ENCODE measurements at regions not wholly inside any gene's neighbourhood (a gene's known extent, or its start where the extent isn't known, plus 50 kb on each side); places are given as distances from the start of the nearest gene placed in this dataset.

DNA sequence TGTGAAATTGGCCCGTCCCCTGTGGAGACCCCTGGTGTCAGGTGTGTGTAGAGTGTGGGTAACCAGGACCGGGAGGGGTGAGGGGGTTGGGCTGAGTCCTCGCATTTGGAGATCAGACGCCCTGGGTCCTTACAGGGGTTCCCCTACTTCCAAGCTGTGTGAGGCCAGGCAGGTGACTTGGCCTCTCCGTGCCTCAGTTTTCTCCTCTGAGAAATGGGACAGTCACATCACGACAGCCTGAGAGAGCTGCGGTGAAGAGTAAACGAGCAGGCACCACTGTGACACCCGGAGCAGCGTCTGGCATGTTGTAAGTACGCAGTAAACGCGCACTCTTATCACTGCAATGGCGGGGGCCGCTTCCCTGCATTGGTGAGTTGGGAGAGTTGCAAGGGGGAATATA is 152.5 kb upstream of the CIBAR2 start:
- Histone ChIP-seq H3K36me3 (ENCODE audit: control insufficient read depth, insufficient read depth, low read length) (no peaks in the 10 kb centered on the region), H3K27me3 (ENCODE audit: control insufficient read depth, insufficient read depth, low read length) (no peaks in the 10 kb centered on the region), H3K4me3 (ENCODE audit: low read length) (no peak overlapping the region), H3K4me1 (ENCODE audit: control insufficient read depth, insufficient read depth, low read length) (peaks cover 8% of the 10 kb centered on the region), H3K9me3 (ENCODE audit: control insufficient read depth, insufficient read depth, low read length) (no peaks in the 10 kb centered on the region), H3K27ac (ENCODE audit: low read length) (no peak overlapping the region)
- intact Hi-C loops (cut with micrococcal nuclease), result no loop called here
- TF ChIP-seq, protein P1, sequence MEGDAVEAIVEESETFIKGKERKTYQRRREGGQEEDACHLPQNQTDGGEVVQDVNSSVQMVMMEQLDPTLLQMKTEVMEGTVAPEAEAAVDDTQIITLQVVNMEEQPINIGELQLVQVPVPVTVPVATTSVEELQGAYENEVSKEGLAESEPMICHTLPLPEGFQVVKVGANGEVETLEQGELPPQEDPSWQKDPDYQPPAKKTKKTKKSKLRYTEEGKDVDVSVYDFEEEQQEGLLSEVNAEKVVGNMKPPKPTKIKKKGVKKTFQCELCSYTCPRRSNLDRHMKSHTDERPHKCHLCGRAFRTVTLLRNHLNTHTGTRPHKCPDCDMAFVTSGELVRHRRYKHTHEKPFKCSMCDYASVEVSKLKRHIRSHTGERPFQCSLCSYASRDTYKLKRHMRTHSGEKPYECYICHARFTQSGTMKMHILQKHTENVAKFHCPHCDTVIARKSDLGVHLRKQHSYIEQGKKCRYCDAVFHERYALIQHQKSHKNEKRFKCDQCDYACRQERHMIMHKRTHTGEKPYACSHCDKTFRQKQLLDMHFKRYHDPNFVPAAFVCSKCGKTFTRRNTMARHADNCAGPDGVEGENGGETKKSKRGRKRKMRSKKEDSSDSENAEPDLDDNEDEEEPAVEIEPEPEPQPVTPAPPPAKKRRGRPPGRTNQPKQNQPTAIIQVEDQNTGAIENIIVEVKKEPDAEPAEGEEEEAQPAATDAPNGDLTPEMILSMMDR (IDR thresholded peaks at IDR 0.05), result no peak
- ATAC-seq, result no peak
- H3K9me3 Mint-ChIP-seq, result no peaks in the 10 kb centered on the region
- no peak overlapping the region for H3K4me3 Mint-ChIP-seq
- no peaks in the 10 kb centered on the region for H3K4me1 Mint-ChIP-seq
- WGBS (ENCODE audit: insufficient coverage), result 83% methylated on average over 15 of the region's 15 CpGs
- H3K27ac Mint-ChIP-seq, result no peak overlapping the region
- H3K36me3 Mint-ChIP-seq, result no peaks in the 10 kb centered on the region
- DNase-seq, result no peak
- peaks cover 0 to 5% of the 10 kb centered on the region in 2 donors for H3K27me3 Mint-ChIP-seq (ENCODE audit: low read depth in 2 of 2)

DNA sequence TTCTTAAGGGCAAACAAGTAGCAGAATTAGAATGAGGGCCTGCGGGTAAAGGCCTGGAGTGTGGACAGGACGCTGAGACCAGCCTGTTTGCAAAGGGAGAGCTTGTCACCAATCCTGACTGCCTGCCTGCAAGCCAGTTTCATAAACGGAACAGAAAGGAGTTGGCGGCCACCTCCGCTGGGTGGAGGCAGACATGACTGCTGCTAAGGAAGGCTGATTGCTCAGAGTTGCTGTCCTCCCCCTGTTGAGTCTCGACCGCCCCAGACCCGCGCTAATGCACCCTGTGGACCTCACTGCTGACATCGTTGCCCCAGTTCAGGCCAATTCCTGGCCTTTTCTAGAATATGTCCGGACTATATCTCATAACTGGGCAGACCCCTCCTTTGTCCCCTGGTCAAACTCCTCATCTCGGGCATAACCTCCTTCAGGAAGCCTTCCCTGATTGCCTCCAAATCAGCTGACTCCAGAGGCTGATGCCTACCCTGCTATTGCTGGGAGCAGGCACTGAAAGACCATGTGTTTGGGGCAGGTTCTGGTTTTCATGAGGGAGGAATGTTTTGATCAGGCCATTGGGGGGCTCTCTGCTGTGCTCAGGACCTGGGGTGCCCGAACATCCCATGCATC is 153.0 kb upstream of the CIBAR2 start:
- ATAC-seq, result no peak
- Histone ChIP-seq H3K4me3 (ENCODE audit: low read length) (no peak overlapping the region), H3K27ac (ENCODE audit: low read length) (no peak overlapping the region), H3K36me3 (ENCODE audit: control insufficient read depth, insufficient read depth, low read length) (no peaks in the 10 kb centered on the region), H3K27me3 (ENCODE audit: control insufficient read depth, insufficient read depth, low read length) (no peaks in the 10 kb centered on the region), H3K4me1 (ENCODE audit: control insufficient read depth, insufficient read depth, low read length) (peaks cover 8% of the 10 kb centered on the region), H3K9me3 (ENCODE audit: control insufficient read depth, insufficient read depth, low read length) (no peaks in the 10 kb centered on the region)
- Mint-ChIP-seq H3K27ac (no peak overlapping the region), H3K9me3 (no peaks in the 10 kb centered on the region), H3K4me1 (no peaks in the 10 kb centered on the region), H3K36me3 (no peaks in the 10 kb centered on the region), H3K4me3 (no peak overlapping the region), H3K27me3 (ENCODE audit: low read depth in 2 of 2) (peaks cover 0 to 4% of the 10 kb centered on the region in 2 donors)
- TF ChIP-seq, protein P1 (IDR thresholded peaks at IDR 0.05), result no peak
- 89% methylated on average over 13 of the region's 13 CpGs for WGBS (ENCODE audit: insufficient coverage)
- intact Hi-C loops (cut with micrococcal nuclease), result no loop called here
- DNase-seq, result no peak

DNA sequence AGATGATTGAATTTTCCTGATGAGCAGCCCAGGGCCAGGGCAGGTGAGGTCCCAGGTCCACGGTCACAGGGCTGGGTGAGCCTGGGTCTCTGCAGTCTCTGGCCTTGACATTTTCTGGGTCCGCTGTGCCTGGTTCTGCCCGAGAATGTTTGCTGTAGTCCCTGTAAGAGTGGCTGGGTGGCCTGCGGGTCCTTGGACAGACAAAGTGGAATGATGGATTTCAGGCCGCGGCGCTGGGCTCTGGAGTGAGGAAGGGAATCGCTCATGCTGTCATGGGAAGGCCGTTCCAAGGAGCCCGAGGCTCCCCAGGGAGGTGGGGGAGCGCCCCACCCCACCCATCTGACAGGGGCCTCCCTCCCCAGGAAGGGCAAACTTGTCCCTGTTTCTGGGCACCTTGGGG is 153.5 kb upstream of the CIBAR2 start:
- Mint-ChIP-seq H3K27me3 (ENCODE audit: low read depth in 2 of 2) (peaks cover 0 to 5% of the 10 kb centered on the region in 2 donors), H3K4me3 (no peak overlapping the region), H3K27ac (no peak overlapping the region), H3K9me3 (no peaks in the 10 kb centered on the region), H3K36me3 (no peaks in the 10 kb centered on the region), H3K4me1 (no peaks in the 10 kb centered on the region)
- DNase-seq (no peak), ATAC-seq (no peak)
- H3K4me3 ChIP-seq (ENCODE audit: low read length), result no peak overlapping the region
- no peaks in the 10 kb centered on the region for H3K36me3 ChIP-seq (ENCODE audit: control insufficient read depth, insufficient read depth, low read length)
- H3K9me3 ChIP-seq (ENCODE audit: control insufficient read depth, insufficient read depth, low read length), result no peaks in the 10 kb centered on the region
- no peaks in the 10 kb centered on the region for H3K27me3 ChIP-seq (ENCODE audit: control insufficient read depth, insufficient read depth, low read length)
- TF ChIP-seq, protein P1 (IDR thresholded peaks at IDR 0.05), result no peak
- no peak overlapping the region for H3K27ac ChIP-seq (ENCODE audit: low read length)
- intact Hi-C loops (cut with micrococcal nuclease), result no loop called here
- WGBS (ENCODE audit: insufficient coverage), result 86% methylated on average over 11 of the region's 11 CpGs
- peaks cover 8% of the 10 kb centered on the region for H3K4me1 ChIP-seq (ENCODE audit: control insufficient read depth, insufficient read depth, low read length)

DNA sequence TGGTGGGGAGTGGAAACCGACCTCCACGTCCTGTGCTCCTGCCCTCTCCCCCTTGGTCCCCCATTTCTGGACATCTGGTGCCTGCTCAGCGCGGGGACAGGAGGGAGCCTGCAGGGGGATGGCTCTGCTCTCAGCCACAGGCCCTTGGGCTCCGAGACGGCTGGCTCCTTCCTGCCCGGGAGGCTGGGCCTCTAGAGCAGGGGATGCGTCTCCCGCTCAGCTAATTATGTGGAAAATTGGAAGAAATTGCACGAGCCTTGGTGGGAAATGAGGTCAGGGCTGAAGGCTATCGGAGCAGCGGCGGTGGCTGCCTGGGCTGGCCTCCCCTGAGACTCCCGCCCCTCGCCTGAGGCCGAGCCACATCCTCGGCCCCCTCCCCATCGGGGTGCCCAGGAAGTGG is 154.6 kb upstream of the CIBAR2 start:
- no peaks in the 10 kb centered on the region for H3K36me3 ChIP-seq (ENCODE audit: control insufficient read depth, insufficient read depth, low read length)
- H3K27ac ChIP-seq (ENCODE audit: low read length), result no peak overlapping the region
- intact Hi-C loops (cut with micrococcal nuclease), result no loop called here
- H3K27me3 Mint-ChIP-seq (ENCODE audit: low read depth in 2 of 2), result peaks cover 0 to 2% of the 10 kb centered on the region in 2 donors
- no peaks in the 10 kb centered on the region for H3K27me3 ChIP-seq (ENCODE audit: control insufficient read depth, insufficient read depth, low read length)
- H3K4me1 Mint-ChIP-seq, result no peaks in the 10 kb centered on the region
- H3K4me1 ChIP-seq (ENCODE audit: control insufficient read depth, insufficient read depth, low read length), result peaks cover under 1% of the 10 kb centered on the region
- no peaks in the 10 kb centered on the region for H3K9me3 ChIP-seq (ENCODE audit: control insufficient read depth, insufficient read depth, low read length)
- no peaks in the 10 kb centered on the region for H3K9me3 Mint-ChIP-seq
- TF ChIP-seq, protein P1 (IDR thresholded peaks at IDR 0.05), result no peak
- H3K36me3 Mint-ChIP-seq, result no peaks in the 10 kb centered on the region
- 86% methylated on average over 18 of the region's 18 CpGs for WGBS (ENCODE audit: insufficient coverage)
- H3K4me3 Mint-ChIP-seq, result no peak overlapping the region
- DNase-seq (no peak), ATAC-seq (no peak)
- no peak overlapping the region for H3K4me3 ChIP-seq (ENCODE audit: low read length)
- H3K27ac Mint-ChIP-seq, result no peak overlapping the region
